ENCODE measurements at regions not wholly inside any gene's neighbourhood (a gene's known extent, or its start where the extent isn't known, plus 50 kb on each side); places are given as distances from the start of the nearest gene placed in this dataset.

GRCh38 chr13:19085258-19085657 lies 96.4 kb downstream of the TUBA3C start:
- TF ChIP-seq CTCF (IDR thresholded peaks at IDR 0.05) (no peak), ZFX (IDR thresholded peaks at IDR 0.05; ENCODE audit: borderline replicate concordance) (no peak)

All from 22Rv1 (cell line).